NB4 (cell line): ENCODE measurements at regions not wholly inside any gene's neighbourhood (a gene's known extent, or its start where the extent isn't known, plus 50 kb on each side); places are given as distances from the start of the nearest gene placed in this dataset.
"Not testable (repeated sequence)": the region's sequence is repeated elsewhere in the genome, so short reads cannot be mapped to it uniquely, and the experiment has no call there.

Experiments used
- CTCF ChIP-seq: IDR thresholded peaks from one replicate; pipeline ENCODE4 v1.5.1; 2012; ENCODE audit warnings: low read depth, low read length
- MAX ChIP-seq: IDR thresholded peaks from 2 replicates; pipeline ENCODE4 v1.6.1; 2011; ENCODE audit warnings: low read depth, low read length
- MYC ChIP-seq: IDR thresholded peaks from 2 replicates; pipeline ENCODE4 v1.6.1; 2011; ENCODE audit warnings: low read depth, low read length
- POLR2A ChIP-seq: IDR thresholded peaks from 2 replicates; pipeline ENCODE4 v1.6.1; 2011; ENCODE audit warnings: mild to moderate bottlenecking; ENCODE audit not compliant: insufficient read length; ENCODE audit errors: extremely low read depth

- TF ChIP-seq CTCF, MAX, POLR2A, MYC: not testable (repeated sequence)
Measured at GRCh38 chr3:89747541-89748278, 640.3 kb downstream of the EPHA3 start.
